ENCODE measurements at regions not wholly inside any gene's neighbourhood (a gene's known extent, or its start where the extent isn't known, plus 50 kb on each side); places are given as distances from the start of the nearest gene placed in this dataset.

- no peak for DNase-seq
These were observed 374.1 kb downstream of the BCKDHB start for GRCh38 chr6:80480421-80481157.

DNA sequence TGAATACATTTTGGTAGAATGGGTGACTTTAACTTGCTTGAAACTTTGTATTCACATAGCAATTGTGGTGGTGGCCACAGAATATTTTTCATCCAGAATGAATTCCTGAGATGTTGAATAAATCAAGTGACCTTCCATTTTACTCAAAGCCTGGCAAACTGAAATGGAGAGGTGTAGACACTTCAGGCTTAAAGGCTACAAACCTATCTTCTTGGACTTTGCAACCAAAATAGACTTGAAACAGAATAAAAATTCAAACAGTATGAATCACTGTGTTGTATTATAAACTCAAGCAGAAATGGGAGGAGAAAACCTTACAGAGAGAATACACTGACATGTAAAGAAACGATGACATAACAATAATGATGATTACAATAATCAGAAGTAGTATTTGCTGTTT lies 371.6 kb downstream of the BCKDHB start:
- DNase-seq, result no peak

GRCh38 chr6:80477591-80477990 lies 371.1 kb downstream of the BCKDHB start:
- DNase-seq, result no peak

DNA sequence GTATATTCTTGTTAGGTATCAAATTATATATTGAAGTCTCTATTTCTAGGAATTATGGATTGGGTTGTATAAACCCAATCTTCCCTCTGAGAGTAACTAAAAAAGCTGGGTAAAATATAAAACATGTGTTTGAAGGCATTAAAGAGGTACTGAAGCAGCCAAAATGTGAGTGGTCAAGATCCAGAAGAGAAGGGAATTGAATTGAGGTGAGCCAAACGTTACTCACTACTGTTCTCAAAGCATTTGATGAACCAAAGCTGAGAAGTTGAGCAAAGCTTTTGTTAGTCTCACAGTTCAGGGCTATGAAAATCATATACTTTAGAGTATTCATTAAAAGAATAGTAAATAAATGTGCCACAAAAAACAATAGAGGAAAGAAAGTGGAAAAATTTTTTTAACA lies 365.8 kb downstream of the BCKDHB start:
- DNase-seq, result no peak

- DNase-seq, result no peak
These were observed 363.5 kb downstream of the BCKDHB start for GRCh38 chr6:80469977-80470376.

DNA sequence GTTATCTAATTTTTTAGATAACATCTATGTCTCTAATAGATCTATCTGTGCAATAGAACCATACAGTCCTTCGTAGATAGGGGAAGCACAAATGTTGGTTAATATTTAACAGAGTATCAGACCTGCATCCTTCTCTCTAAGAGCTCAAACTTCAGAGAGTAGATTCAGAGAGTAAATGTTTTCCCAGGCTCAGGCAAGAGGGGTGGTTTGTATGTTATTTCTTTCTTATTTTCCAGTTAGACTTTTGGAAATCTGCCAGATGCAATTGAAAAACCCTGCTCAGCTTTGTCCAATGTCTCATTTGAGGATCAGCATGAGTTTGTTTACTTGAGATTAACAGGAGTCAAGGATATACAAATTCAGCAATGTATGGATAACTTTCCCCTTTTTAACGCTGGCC lies 361.9 kb downstream of the BCKDHB start:
- DNase-seq, result no peak

GRCh38 chr6:80467408-80467807 lies 360.9 kb downstream of the BCKDHB start:
- DNase-seq, result no peak

DNA sequence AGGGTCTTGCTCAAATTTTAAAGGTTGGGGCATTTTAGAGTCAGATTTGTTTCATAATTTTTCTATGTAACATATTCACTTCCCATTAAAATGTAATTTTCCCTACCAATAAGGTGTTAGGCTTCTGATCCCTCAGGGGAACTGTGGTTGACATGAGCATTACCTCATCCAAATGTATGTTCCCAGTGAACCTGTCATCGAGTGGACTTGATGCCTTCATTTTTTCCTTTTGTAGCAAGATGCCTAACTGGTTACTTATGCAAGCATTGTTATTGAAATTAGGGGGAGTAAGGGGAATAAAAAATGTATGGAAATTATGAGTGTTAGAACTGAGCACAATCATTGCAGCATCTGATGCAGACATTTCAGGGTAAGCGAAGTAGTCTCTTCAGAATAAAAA lies 360.5 kb downstream of the BCKDHB start:
- DNase-seq, result no peak

DNA sequence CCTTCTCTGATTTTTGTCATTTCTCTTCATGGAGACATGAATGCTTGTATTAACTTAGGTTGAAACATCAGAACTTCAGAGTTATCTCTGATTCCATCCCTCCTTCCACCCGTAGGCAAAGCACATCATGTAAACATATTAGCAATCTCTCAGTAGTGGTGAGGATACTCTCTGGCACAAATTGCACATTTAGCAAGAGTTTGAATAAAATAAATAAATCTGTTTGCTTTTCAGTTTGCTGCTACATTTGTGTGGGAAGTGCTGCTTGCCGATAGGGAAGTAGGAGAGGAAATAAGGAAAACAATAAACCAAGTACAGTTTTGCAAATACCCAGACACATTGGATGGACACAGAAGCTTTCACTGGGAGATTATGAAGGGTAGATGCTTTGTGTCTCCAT lies 359.0 kb downstream of the BCKDHB start:
- no peak for DNase-seq

DNA sequence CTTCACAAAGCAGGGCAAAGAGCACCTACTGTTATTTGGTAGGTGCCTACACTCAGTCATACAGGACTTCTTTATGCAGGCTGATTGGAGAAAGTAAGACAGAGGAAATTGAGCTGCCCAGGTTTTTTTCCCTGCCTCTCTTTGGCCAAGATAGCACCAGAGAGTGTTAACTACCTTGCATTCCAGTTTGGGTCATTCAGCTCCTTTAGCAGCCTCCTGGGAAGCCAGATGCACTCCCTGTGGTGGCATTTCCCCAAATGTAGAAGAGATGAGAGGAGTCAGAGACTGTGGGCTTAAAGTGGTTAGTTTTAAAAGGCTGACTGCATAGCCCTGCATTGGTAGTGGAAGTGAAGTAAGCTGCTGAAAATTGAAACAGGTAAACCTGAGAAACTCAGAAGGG lies 358.4 kb downstream of the BCKDHB start:
- DNase-seq, result no peak

- no peak for DNase-seq
These were observed 356.7 kb downstream of the BCKDHB start for GRCh38 chr6:80463197-80463596.

DNA sequence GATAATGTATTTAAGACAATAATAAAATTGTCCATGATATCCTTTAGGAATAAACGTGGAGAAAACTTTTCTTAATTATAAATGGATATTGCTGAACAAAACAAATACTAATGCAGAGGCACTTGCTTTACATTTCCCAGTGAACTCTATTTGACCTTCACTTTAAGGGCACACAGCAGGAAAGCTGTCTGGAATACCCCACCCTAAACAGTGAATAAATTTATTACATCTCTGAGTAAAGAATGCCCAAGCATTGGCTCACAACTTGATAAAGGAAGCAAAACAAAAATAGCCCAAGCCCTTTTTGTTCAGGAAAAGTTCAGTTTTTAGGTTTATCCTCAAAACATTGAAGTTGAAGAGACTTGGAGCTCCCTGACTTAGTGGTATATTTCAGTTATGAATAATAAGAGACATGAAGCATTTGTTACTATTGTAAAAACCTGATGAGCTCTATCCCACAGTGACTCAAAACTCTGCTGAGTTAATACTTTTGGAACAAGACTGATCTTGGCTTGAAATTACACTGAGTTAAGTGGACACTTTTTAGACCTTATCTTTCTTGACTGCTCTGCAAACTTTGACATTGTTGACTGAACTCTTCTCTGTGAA lies 353.9 kb downstream of the BCKDHB start:
- DNase-seq, result no peak

- DNase-seq, result peak; percentile 46 to 88
These were observed 351.0 kb downstream of the BCKDHB start for GRCh38 chr6:80457439-80457933.

DNA sequence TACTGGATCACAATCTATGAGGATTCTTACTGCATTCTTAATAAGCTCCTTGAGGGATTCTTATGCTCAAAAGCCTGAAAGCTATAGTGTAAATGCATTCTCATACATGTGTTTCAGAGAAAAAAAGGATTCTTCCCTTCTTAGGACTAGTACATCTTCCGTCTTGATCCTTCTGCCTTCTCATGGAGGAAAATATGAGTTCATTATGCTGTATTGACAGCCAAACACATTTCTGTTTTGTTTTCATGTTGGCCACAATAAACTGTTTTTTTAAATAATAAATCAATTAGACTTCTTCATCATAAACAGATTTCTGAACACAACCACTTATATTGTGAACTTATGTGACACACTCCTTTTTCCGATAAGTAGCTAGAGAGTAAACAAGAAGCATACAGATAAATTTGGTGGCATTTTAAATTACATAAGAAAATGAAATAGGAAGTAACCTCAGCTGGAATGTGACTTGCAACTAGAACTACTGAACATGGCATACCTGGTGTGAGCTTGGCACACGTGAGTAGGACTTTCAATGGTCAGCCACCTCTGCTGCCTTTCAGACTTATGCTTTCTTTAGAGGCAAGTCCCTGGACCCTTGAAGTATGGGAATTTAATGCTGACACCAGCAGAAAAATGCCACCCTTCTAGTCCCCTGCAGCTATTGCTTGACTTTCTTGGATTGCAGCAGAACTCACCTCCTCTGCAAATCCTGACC lies 350.4 kb downstream of the BCKDHB start:
- DNase-seq, result no peak

- DNase-seq, result no peak
These were observed 348.3 kb downstream of the BCKDHB start for GRCh38 chr6:80454661-80455365.

DNA sequence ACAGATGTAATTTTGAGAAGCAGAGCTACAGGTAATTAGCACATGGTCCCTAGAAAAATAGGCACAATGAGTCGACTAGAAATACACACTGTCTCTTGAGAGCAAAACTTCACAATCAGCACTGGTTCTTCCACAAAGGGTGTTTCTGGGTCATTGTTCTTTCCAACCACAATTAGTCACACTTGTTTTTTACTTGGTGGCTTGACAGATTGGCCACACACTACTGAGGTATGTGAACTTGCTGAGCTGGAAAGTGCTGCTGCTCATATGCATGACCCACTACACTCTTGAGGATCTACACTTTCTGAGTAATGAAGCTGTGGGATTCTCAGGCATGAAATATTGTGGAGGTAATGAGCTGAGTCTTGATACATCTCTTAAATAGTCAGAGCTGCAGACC lies 347.7 kb downstream of the BCKDHB start:
- DNase-seq, result no peak

DNA sequence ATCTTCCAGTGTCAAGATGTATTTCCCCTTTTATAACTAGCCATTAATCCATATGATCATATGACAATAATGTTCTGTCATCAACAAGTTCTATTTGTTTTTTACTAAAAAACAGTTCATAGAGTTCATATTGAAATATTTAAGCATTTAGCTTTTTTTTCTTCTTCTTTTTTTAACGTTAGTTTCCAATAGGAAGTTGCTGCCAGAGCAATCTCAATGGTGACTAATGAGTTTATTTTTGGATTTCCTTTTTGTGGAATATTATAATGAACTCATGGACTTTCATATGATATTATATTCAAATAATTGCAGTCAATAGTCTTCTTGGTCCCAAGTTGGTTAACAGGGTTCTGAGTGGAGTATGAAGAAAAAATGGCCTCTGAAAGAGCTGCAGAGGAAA lies 343.3 kb downstream of the BCKDHB start:
- DNase-seq, result no peak

DNA sequence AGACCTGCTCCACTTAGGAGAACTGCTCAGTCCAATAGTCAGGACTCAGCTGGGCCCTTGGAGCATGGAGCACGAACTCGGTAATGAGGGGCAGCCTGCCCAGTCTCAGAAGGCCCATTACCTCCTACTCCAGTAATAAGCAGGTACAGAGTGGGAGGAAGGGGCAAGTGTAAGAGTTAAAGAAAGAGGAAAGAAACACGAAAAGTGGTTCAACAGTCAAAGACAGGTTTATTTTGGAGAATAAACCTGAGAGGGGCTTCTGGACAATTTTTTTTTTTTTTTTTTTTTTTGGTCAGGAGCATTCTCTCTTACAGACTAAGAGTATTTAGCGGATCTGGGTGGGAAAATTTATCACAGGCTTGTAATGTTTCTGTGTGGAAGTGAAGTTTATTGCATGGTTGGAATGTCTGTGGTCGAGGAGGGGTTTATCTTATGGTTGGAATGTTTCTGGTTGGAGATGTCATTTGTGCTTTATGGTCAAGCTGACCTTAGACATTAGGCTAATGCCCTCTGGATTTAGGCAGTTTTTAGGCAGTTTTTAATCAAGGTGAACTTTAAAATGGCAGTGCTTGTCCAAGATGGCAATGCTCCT lies 340.1 kb downstream of the BCKDHB start:
- no peak for DNase-seq

GRCh38 chr6:80445751-80446150 lies 339.3 kb downstream of the BCKDHB start:
- DNase-seq, result no peak

- DNase-seq, result no peak
These were observed 335.9 kb downstream of the BCKDHB start for GRCh38 chr6:80442366-80442765.

DNA sequence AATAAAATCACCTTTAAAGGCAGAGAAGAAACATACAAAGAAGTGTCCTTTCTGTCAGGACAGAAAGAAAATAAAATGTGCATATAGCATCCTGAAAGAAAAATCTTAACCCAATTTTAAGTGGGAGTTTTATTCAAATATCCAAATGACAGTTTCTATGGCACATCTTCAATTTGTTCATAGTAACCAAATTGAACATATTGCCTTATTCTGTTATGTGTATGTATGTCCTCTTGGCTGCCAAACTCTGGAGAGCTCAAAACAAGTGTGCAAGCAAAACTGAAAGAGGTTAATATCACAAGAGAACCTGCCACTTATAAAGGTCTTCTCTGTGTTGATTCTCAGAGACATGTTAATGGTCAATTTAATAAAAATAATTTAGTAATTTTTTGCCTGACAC lies 334.7 kb downstream of the BCKDHB start:
- DNase-seq, result no peak

- DNase-seq, result no peak
These were observed 334.1 kb downstream of the BCKDHB start for GRCh38 chr6:80440496-80441115.
